IgD-negative memory B cell (primary cell): ENCODE measurements at regions not wholly inside any gene's neighbourhood (a gene's known extent, or its start where the extent isn't known, plus 50 kb on each side); places are given as distances from the start of the nearest gene placed in this dataset.
A peak's percentile ranks its signal among the peaks of the same experiment; 100 is the strongest.
"Not testable (repeated sequence)": the region's sequence is repeated elsewhere in the genome, so short reads cannot be mapped to it uniquely, and the experiment has no call there.

Experiments
- H3K27ac Mint-ChIP-seq, 3 donors: one replicate each; pipeline ENCODE4 v1.8.0; 2020 to 2022; ENCODE audit warnings: mild to moderate bottlenecking in 3 of 3, mixed read lengths in 3 of 3, moderate library complexity in 1 of 3
- H3K27me3 Mint-ChIP-seq: one replicate; pipeline ENCODE4 v1.8.0; 2021; ENCODE audit warnings: mixed read lengths
- H3K36me3 Mint-ChIP-seq: one replicate; pipeline ENCODE4 v1.8.0; 2020; ENCODE audit warnings: mild to moderate bottlenecking, mixed read lengths
- H3K4me1 Mint-ChIP-seq, 3 donors: one replicate each; pipeline ENCODE4 v1.8.0; 2020 to 2022; ENCODE audit warnings: mixed read lengths in 3 of 3, mild to moderate bottlenecking in 1 of 3
- H3K4me3 Mint-ChIP-seq, 4 donors: one replicate each; pipeline ENCODE4 v1.8.0; 2020 to 2022; ENCODE audit warnings: mild to moderate bottlenecking in 4 of 4, mixed read lengths in 4 of 4, moderate library complexity in 3 of 4
- H3K9me3 Mint-ChIP-seq, 3 donors: one replicate each; pipeline ENCODE4 v1.8.0; 2020 to 2021; ENCODE audit warnings: mixed read lengths in 3 of 3, mild to moderate bottlenecking in 1 of 3

GRCh38 chr12:75651342-75651695, 139.9 kb upstream of the KRR1 start:
- Mint-ChIP-seq H3K27ac (no peak overlapping the region), H3K36me3 (peaks cover 2% of the 10 kb centered on the region), H3K4me1 (peaks cover 0 to 2% (median 0%) of the 10 kb centered on the region in 3 donors), H3K4me3 (no peak overlapping the region), H3K27me3 (peaks cover 2% of the 10 kb centered on the region), H3K9me3 (peaks cover 0 to 2% (median 1%) of the 10 kb centered on the region in 3 donors)

DNA sequence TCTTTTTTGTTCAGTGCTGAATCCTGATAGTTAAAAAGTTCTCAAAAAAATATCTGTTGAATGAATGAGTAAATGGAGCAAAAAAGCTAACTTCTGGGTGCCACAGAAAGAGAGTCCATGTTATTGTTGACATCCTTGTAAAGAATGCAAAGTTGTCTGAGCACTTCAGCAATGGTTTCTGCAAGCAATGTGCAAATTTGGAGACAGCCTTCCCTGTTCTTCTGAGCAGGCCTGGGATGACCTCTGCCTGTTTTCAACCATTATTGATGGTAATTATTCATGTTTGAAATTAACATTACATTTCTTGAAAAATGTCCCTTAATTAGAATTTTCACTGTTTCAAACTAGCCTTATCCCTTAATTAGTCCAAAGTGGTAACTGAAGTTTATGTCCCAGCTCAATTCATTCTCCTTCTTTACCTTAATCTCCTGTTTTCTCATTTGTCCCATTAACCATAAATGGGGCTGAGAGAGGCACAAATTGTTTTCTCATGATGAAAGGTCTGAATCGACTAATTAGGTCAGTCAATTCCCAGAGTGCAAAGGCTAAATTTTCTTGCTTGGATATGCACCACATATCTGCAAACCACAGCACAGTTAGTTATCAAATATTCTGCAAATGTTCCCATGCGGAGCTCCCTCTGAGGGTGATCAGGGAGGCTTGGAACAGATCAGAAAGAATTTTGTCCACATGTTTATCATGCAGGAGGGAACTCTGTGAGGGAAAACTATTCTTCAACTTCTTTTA, 139.4 kb upstream of the KRR1 start:
- peaks cover 0 to 2% (median 1%) of the 10 kb centered on the region in 3 donors for H3K9me3 Mint-ChIP-seq
- H3K4me3 Mint-ChIP-seq: no peak overlapping the region
- H3K27ac Mint-ChIP-seq: no peak overlapping the region
- H3K27me3 Mint-ChIP-seq: peaks cover 2% of the 10 kb centered on the region
- H3K36me3 Mint-ChIP-seq: peaks cover 2% of the 10 kb centered on the region
- peaks cover 0 to 2% (median 0%) of the 10 kb centered on the region in 3 donors for H3K4me1 Mint-ChIP-seq

- Mint-ChIP-seq H3K4me3 (no peak overlapping the region), H3K4me1 (peaks cover 0 to under 1% (median 0%) of the 10 kb centered on the region in 3 donors), H3K9me3 (peaks cover 0 to 2% (median 1%) of the 10 kb centered on the region in 3 donors), H3K27me3 (peaks cover 2% of the 10 kb centered on the region), H3K36me3 (peaks cover 2% of the 10 kb centered on the region), H3K27ac (peak overlapping the region in 2 of 3 donors; percentile 1 to 68)
Measured at GRCh38 chr12:75650100-75650499, 138.7 kb upstream of the KRR1 start.

GRCh38 chr12:75648856-75649255, 137.4 kb upstream of the KRR1 start:
- Mint-ChIP-seq H3K27me3 (peaks cover 2% of the 10 kb centered on the region), H3K4me3 (no peak overlapping the region), H3K36me3 (peaks cover 2% of the 10 kb centered on the region), H3K4me1 (peaks cover 0 to 4% (median 1%) of the 10 kb centered on the region in 3 donors), H3K27ac (no peak overlapping the region), H3K9me3 (peaks cover 0 to 2% (median 1%) of the 10 kb centered on the region in 3 donors)

GRCh38 chr12:75646329-75647210, 135.2 kb upstream of the KRR1 start:
- Mint-ChIP-seq H3K4me1 (peaks cover 0 to 4% (median 2%) of the 10 kb centered on the region in 3 donors), H3K36me3 (peaks cover 2% of the 10 kb centered on the region), H3K4me3 (no peak overlapping the region), H3K27me3 (peaks cover 2% of the 10 kb centered on the region), H3K9me3 (peaks cover 0 to 2% (median 0%) of the 10 kb centered on the region in 3 donors), H3K27ac (no peak overlapping the region)

DNA sequence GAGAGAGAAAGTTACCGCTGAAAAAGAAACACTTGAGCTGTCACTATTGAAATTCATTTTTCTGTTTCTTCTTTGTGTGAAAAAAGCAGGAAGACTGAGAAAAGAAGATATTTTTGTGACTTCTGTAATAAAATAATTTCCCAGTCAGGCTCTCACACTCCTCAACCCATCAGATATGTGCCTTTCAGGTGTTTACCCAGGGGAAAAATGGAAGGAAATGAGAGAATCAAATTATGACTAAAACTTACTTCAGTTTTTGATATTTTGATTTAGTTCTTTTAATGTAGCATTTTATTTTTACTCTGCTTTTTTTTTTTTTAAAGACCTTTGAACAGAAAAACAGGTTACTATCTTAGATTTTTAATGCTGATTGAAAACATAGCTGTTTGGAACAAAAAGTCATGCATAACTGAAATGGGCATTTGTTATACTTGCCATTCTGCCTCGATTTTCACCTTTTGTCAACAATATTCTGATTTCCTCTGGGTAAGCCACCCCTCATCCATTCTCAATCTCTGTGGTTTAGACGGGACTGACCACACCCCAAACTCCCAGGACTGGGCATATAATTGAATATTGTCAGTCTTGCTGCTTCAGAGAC, 133.2 kb upstream of the KRR1 start:
- Mint-ChIP-seq H3K9me3 (no peaks in the 10 kb centered on the region), H3K27me3 (no peaks in the 10 kb centered on the region), H3K27ac (no peak overlapping the region), H3K4me3 (no peak overlapping the region), H3K4me1 (peaks cover 4 to 16% (median 11%) of the 10 kb centered on the region in 3 donors), H3K36me3 (no peaks in the 10 kb centered on the region)

GRCh38 chr12:75643119-75643518, 131.7 kb upstream of the KRR1 start:
- H3K9me3 Mint-ChIP-seq, H3K4me3 Mint-ChIP-seq, H3K27me3 Mint-ChIP-seq, H3K36me3 Mint-ChIP-seq, H3K27ac Mint-ChIP-seq: not testable (repeated sequence)
- H3K4me1 Mint-ChIP-seq: peaks cover 4 to 16% (median 11%) of the 10 kb centered on the region in 3 donors

GRCh38 chr12:75642226-75642625, 130.8 kb upstream of the KRR1 start:
- H3K4me3 Mint-ChIP-seq: no peak overlapping the region
- H3K27ac Mint-ChIP-seq: no peak overlapping the region
- H3K27me3 Mint-ChIP-seq: no peaks in the 10 kb centered on the region
- peaks cover 4 to 16% (median 11%) of the 10 kb centered on the region in 3 donors for H3K4me1 Mint-ChIP-seq
- no peaks in the 10 kb centered on the region for H3K9me3 Mint-ChIP-seq
- no peaks in the 10 kb centered on the region for H3K36me3 Mint-ChIP-seq

- Mint-ChIP-seq H3K27ac (no peak overlapping the region), H3K9me3 (no peaks in the 10 kb centered on the region), H3K36me3 (no peaks in the 10 kb centered on the region), H3K4me1 (peaks cover 4 to 16% (median 11%) of the 10 kb centered on the region in 3 donors), H3K27me3 (no peaks in the 10 kb centered on the region), H3K4me3 (peak overlapping the region in 1 of 4 donors; percentile 30)
Measured at GRCh38 chr12:75641031-75641780, 129.8 kb upstream of the KRR1 start.

DNA sequence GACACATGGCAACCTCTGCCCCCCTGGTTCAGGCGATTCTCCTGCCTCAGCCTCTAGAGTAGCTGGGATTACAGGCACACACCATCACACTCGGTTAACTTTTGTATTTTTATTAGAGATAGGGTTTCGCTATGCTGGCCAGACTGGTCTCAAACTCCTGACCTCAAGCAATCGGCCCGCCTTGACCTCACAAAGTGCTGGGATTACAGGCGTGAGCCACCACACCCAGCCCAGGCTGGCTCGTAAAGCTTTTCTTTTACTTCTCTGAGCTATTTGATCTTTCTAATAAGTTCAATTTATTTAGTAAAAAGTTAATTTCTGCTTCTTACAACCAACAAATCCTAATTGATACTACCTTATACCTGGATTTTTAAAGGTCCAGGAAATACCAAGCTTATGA, 127.4 kb upstream of the KRR1 start:
- Mint-ChIP-seq H3K27me3 (no peaks in the 10 kb centered on the region), H3K4me3 (no peak overlapping the region), H3K36me3 (no peaks in the 10 kb centered on the region), H3K9me3 (no peaks in the 10 kb centered on the region), H3K4me1 (peaks cover 4 to 12% (median 10%) of the 10 kb centered on the region in 3 donors), H3K27ac (no peak overlapping the region)

DNA sequence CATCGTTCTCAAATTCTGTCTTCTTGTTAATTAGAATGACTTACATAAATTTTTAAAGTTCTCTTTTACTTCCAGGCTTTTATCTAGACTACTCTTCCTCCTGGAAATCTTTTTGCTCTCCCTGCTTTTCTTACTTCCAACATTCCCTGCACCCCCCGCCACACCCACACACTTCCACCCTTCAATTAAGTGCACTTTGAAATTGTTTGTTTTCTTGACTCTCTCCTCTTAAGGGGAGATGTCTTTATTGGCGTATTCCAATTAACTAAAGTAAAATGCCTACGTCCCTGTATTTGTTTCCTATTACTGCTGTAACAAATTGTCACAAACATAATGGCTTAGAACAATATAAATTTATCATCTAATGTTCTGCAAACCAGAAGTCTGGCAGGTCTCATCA, 125.2 kb upstream of the KRR1 start:
- H3K4me1 Mint-ChIP-seq: peaks cover 4 to 12% (median 10%) of the 10 kb centered on the region in 3 donors
- no peaks in the 10 kb centered on the region for H3K9me3 Mint-ChIP-seq
- no peak overlapping the region for H3K4me3 Mint-ChIP-seq
- H3K36me3 Mint-ChIP-seq: no peaks in the 10 kb centered on the region
- H3K27ac Mint-ChIP-seq: no peak overlapping the region
- no peaks in the 10 kb centered on the region for H3K27me3 Mint-ChIP-seq

DNA sequence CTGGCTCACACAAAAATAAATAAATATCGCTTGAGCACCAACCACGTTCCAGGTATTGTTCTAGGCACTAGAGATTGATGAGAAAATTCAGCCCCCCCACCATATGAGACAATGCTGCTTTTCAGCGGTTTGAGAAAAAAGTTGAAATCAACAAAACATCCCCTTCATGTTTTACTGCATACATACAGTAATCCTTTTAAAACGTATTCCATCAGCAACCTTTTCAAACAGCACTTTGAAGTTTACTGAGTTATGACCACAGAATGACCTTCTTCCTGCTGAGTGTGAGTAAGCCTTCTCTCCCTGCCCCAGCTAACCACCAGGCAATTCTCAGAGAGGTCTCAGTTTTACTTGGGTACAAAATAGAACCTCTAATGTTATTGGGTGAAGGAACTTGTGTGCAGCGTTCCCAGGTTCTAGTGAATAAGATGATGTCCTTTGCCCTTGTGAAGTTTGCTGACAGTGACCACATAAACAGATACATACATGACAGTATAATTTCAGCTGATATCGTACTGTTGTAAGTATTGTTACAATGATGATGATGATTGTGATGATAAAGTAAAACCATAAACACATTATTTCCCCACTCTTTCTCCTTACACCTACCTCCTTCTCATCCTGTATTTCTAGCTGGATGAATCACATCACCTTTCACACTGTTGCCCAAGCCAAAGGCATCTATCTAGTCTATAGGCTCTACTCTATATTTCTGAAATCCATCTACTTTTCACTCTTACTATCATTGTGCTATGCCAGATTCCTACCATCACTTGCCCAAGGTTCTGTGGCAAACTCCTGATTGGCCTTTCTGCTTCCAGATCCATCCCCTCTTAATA, 124.4 kb upstream of the KRR1 start:
- peaks cover 0 to 5% (median 3%) of the 10 kb centered on the region in 3 donors for H3K4me1 Mint-ChIP-seq
- H3K36me3 Mint-ChIP-seq: no peaks in the 10 kb centered on the region
- no peaks in the 10 kb centered on the region for H3K9me3 Mint-ChIP-seq
- no peak overlapping the region for H3K4me3 Mint-ChIP-seq
- no peaks in the 10 kb centered on the region for H3K27me3 Mint-ChIP-seq
- no peak overlapping the region for H3K27ac Mint-ChIP-seq

DNA sequence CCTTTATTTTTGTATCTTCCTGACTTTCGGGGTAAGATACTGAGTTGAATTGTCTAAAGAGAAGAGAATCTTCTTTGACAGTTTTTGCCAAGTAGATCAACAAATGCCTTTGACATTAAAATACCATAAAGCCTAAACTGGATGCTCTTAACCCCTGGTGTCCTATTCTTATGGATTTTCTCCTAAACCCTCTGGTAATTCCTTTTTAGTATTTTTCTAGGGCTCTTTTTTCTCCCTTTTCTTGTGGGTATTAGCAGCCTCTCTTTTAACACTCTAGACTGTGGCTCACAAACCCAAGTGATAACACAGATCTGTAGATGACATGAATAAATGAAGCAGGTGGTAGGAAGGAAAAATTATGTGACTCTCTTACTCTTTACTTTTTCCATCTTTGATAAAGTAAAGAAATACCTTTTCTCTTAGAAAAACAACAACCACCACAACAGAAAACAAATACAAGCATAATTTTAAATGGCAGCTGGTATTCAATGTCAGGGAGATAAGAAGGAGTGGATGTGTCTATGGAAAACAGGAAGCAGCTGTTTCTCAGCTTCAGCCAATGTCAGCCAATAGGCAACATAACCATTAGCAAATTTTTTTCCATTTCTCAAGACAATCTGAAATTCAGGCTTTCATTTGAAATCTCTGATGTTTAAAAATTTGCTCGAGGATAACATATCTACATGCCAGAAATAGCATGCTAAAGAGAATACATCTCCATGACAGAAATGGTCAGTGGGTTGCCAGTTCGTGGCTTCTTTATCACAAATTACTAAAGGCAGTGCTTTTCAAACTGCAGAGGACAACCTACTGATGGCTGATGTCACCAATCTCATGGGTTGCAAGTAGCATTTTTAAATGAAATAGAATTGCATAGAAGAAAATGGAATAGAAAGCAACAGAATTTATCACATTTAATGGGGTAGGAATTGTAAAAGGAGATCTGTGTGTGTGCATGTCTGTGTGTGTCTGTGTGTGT, 123.1 kb upstream of the KRR1 start:
- Mint-ChIP-seq H3K27me3 (no peaks in the 10 kb centered on the region), H3K4me1 (no peaks in the 10 kb centered on the region), H3K27ac (no peak overlapping the region), H3K4me3 (no peak overlapping the region), H3K9me3 (no peaks in the 10 kb centered on the region), H3K36me3 (no peaks in the 10 kb centered on the region)
